GM06990 (cell line): ENCODE measurements at regions not wholly inside any gene's neighbourhood (a gene's known extent, or its start where the extent isn't known, plus 50 kb on each side); places are given as distances from the start of the nearest gene placed in this dataset.
"Not testable (repeated sequence)": the region's sequence is repeated elsewhere in the genome, so short reads cannot be mapped to it uniquely, and the experiment has no call there.

ENCODE experiments used
- DNase-seq: peaks from one replicate; pipeline ENCODE4 v3.0.0-alpha.2; 2011; ENCODE audit not compliant: insufficient read length; ENCODE audit errors: extremely low read depth
- H3K27me3 ChIP-seq: replicated peaks from 2 replicates; pipeline ENCODE4 v1.6.0; 2011; ENCODE audit warnings: low read length; ENCODE audit not compliant: control insufficient read depth, insufficient read depth
- H3K36me3 ChIP-seq: 2 replicates; pipeline ENCODE4 v1.5.1; 2011; ENCODE audit warnings: low read length; ENCODE audit not compliant: control insufficient read depth, insufficient read depth
- H3K4me3 ChIP-seq: replicated peaks from 2 replicates; pipeline ENCODE4 v1.5.1; 2011; ENCODE audit warnings: low read depth, mild to moderate bottlenecking, control low read depth, low read length

GRCh38 chr9:39656960-39657603, 301.6 kb downstream of the SPATA31A1 start:
- not testable (repeated sequence) for DNase-seq, H3K36me3 ChIP-seq, H3K4me3 ChIP-seq, H3K27me3 ChIP-seq

DNA sequence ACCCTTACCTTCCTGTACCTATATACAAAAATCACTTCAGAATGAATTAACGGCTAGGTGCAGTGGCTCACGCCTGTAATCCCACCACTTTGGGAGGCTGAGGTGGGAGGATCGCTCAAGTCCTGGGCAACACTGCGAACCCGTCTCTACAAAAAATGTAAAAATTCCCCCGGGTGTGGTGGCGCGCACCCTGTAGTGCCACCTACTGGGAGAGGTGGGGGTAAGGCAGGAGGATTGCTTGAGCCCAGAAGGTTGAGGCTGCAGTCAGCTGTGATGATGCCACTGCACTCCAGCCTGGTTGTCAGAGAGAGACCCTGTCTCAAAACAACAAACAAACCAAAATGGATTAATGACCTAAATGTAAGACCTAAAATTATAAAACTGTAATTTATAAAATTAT, 307.6 kb downstream of the SPATA31A1 start:
- H3K36me3 ChIP-seq, H3K4me3 ChIP-seq, H3K27me3 ChIP-seq, DNase-seq: not testable (repeated sequence)

GRCh38 chr9:39663713-39664112, 308.2 kb downstream of the SPATA31A1 start:
- H3K27me3 ChIP-seq, H3K36me3 ChIP-seq, H3K4me3 ChIP-seq, DNase-seq: not testable (repeated sequence)

GRCh38 chr9:39665020-39665419, 309.6 kb downstream of the SPATA31A1 start:
- not testable (repeated sequence) for DNase-seq, H3K36me3 ChIP-seq, H3K27me3 ChIP-seq, H3K4me3 ChIP-seq

GRCh38 chr9:39674437-39675210, 319.2 kb downstream of the SPATA31A1 start:
- DNase-seq, H3K27me3 ChIP-seq, H3K4me3 ChIP-seq, H3K36me3 ChIP-seq: not testable (repeated sequence)

DNA sequence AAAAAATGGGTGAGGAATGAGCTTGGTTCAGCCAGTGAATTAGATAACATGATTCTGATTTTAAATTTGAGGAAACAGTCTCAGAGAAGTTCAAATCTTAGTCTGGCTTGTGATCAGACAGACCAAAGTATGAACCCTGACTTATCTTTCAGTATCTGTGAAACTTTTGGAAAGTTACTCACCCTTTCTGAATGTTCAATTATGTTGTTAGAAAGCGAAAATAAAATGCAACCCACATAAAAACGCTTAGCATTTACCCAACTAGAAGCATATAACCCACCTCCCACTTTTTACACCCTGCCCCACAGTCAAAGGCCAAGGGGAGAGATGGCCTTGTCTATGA, 319.7 kb downstream of the SPATA31A1 start:
- not testable (repeated sequence) for H3K27me3 ChIP-seq, DNase-seq, H3K36me3 ChIP-seq, H3K4me3 ChIP-seq

DNA sequence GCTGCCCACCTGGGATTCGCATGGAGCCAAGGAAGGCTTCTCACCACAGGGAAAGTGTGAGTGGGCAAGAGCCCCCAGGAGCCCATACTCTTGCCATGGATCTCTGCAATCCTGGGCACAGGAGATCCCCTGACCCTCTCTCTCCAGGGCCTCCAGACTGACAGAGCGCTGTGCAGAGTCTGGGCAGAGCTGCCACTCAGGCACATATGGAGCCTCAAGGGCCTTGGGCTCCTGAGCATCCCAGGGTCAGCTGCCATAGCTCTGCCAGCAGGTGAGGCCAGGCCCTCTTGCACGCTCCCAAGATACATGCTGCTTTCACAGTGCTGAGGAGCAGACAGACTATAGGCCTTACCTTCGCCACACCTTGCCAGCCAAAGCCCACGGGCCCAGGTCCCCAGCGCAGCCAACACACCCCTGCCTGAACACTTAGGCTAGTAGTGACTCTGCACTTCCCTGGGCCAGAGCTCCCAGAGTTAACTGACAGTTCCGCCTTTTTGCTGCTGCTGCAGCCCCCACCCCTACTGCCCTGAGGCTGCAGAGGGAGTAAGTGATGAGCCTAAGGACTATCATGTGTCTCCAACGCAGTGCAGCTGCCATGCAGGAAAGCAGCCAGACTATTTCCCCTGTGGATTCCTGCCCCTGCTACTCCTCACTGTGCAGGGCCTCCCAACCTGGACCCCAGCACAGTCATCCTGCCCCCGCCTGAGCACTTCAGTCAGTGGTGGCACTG, 323.2 kb downstream of the SPATA31A1 start:
- not testable (repeated sequence) for H3K4me3 ChIP-seq, H3K27me3 ChIP-seq, H3K36me3 ChIP-seq, DNase-seq

DNA sequence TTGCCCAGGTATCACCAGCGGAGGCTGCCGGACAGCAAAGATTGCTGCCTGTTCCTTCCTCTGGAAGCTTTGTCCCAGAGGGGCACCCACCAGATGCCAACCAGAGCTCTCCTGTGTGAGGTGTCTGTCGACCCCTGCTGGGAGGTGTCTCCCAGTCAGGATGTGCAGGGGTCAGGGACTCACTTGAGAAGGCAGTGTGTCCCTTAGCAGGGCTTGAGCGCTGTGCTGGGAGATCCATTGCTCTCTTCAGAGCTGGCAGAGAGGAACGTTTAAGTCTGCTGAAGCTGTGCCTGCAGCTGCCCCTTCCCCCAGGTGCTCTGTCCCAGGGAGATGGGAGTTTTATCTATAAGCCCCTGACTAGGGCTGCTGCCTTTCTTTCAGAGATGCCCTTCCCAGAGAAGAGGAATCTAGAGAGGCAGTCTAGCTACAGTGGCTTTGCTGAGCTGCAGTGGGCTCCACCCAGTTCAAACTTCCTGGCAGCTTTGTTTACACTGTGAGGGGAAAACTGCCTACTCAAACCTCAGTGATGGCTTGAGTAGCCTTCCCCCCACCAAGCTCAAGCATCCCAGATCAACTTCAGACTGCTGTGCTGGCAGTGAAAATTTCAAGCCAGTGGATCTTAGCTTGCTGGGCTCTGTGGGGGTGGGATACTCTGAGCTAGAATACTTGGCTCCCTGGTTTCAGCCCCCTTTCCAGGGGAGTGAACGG, 325.4 kb downstream of the SPATA31A1 start:
- H3K27me3 ChIP-seq, H3K36me3 ChIP-seq, DNase-seq, H3K4me3 ChIP-seq: not testable (repeated sequence)

GRCh38 chr9:39728862-39729261, 373.4 kb downstream of the SPATA31A1 start:
- not testable (repeated sequence) for H3K36me3 ChIP-seq, H3K4me3 ChIP-seq, H3K27me3 ChIP-seq, DNase-seq

DNA sequence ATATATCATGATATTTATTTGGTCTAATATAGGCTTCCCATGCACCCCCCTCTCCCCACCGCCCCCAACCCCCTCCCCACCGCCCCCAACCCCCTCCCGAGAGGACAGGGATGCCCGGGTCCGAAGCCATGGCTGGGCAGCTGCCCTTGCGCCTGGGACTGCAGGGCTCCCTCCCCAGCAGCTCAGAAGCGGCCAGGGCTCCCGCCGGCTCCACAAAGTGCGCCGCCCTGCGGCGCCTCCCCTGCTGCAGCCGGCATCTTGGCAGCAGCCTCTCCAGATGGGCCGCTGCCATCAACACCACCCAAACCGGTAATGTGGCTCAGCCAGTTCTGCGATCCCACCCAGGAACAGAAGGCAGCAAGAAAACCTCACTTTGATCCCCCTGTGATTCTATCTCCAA, 389.4 kb downstream of the SPATA31A1 start:
- not testable (repeated sequence) for H3K36me3 ChIP-seq, H3K27me3 ChIP-seq, H3K4me3 ChIP-seq, DNase-seq

GRCh38 chr9:39775570-39775969, 420.1 kb downstream of the SPATA31A1 start:
- H3K36me3 ChIP-seq, H3K4me3 ChIP-seq, DNase-seq, H3K27me3 ChIP-seq: not testable (repeated sequence)

DNA sequence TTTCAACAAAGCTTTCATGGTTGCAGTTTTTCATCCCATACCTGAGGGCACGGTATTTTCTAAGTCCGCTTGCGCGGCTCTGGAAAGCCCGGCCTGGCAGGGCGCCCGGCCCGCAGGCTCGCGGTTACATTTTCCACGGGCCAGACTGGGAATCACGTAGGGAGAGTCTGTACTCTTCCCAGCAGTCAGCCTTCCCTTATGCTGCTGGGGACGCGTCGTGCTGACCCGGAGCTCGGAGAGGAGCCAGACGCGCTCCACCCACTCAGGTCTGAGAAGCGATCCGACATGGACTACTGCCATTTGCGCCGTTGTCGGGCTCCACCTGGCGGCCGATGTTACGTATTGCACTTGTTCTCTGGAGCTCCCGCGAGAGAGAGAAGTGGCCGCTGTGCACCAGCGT, 435.9 kb downstream of the SPATA31A1 start:
- H3K36me3 ChIP-seq, DNase-seq, H3K27me3 ChIP-seq: not testable (repeated sequence)
- peak overlapping the region; percentile 47 for H3K4me3 ChIP-seq

- H3K4me3 ChIP-seq, H3K27me3 ChIP-seq, H3K36me3 ChIP-seq, DNase-seq: not testable (repeated sequence)
Measured at GRCh38 chr9:39797935-39798334, 442.5 kb downstream of the SPATA31A1 start.

GRCh38 chr9:39799252-39799651, 443.8 kb downstream of the SPATA31A1 start:
- not testable (repeated sequence) for H3K36me3 ChIP-seq, DNase-seq, H3K4me3 ChIP-seq, H3K27me3 ChIP-seq
